CMK (cell line): ENCODE measurements at regions not wholly inside any gene's neighbourhood (a gene's known extent, or its start where the extent isn't known, plus 50 kb on each side); places are given as distances from the start of the nearest gene placed in this dataset.

ENCODE experiments used
- DNase-seq: peaks from one replicate; pipeline ENCODE4 v3.0.0-alpha.2; 2010; ENCODE audit warnings: low read depth

DNA sequence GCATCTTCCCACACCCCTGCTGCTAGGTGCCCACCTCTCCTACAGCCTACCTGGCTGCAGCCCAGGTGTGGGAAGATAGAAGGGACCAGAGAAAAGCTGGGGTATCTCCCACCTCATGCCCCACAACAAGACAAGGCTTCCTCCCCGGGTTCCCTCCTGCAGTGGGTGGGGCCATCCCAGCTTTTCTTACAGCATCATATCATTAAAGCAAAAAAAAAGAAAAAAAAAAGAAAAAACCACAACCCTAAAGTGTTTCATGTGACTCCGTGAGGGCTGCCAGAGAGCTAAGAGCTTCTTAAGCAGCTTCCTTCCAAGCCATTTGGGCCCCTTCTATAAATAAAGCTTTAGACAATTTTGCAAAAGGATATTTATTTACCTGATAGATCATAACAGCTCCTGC lies 455.4 kb upstream of the TSHZ3 start:
- DNase-seq, result no peak

DNA sequence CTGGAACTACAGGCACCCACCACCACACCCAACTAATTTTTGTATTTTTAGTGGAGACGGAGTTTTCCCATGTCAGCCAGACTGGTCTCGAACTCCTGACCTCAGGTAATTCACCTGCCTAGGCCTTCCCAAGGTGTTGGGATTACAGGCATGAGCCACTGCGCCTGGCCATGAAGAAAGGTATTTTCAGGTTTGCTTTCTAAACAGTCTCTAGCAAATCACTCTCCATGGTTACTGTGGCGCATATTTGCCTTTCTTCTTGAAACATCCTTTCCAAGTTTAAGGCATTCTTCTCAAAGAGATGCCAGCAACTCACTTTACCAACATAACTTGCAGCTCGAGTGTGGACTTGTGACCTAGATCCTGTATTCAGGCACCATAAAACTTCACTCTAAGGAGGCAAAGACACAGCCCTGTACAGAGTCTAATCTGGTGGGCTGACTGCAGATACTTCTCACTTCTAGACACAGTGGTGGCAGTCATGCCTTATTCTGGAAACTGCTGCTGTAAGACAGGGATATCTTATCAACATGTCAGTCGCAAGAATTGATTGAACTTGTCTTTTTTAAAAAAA lies 461.4 kb upstream of the TSHZ3 start:
- DNase-seq, result no peak

DNA sequence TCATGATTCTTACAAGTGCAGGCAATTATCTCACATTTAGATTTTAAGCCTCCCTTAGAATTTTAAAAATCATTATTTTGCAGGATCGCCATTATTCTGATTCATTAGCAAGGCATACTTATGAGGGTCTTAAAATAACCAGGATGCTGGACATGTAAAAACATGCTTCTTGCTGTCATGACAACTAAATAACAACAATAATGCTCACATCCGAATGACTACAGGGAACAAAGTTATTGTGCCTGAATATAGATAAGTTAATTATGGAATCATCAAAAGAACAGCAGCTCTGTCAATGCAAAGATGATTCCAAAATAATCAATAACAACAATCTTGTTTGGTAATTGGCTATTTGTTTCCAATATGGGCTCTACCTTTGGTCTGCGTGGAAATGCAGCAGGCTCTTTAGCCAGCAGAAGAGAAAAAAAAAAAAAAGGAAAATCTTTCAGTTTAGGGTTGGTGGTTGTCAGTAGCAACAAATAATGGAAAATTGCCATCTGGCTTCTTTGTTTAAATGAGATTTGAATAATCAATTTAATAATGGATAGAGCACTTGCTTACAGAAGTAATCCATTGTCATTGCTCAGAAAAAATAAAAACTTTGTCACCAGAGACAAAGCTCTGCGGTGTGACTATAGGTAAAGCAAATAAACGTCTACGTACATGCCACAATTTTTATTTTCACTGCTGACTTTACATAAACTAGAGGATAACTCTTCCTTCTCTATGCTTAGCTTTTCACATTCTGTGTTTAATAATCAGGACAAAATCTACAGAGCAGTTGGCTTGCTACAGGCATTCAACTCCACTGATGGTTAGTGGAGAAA lies 468.9 kb upstream of the TSHZ3 start:
- DNase-seq, result no peak

DNA sequence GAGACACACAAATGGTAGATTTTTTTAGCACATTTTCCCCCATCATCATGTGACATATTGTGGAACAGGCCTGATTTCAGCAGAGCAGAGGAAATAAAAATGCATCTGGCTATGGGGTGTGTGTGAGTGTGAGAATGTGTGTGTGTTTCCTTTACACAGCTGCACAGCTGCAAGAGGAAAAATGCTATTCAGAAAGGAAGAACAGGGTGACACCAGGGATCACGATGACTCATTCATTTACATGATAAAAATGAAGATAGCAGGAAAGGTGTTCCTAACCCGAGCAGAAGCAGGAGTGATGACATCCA lies 469.5 kb upstream of the TSHZ3 start:
- DNase-seq, result no peak

DNA sequence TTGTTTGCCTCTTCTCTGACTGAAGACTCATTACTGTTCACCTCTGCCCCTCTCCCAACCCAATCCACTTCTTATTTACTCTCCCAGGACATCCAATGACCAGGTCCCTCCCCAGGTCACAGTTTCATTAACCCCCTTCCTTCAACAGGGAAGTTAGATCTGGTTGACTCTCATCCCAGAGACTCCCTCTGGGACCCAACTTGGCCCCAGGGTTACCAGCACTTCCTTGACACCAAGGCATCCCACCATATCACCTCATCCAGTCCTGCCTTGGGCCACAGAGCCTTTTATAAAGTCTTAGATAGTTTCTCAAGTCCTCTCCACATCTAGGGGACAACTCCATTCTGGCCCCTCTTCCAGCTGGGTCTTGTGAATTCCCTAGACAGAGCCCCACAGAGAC lies 470.6 kb upstream of the TSHZ3 start:
- DNase-seq, result no peak

DNA sequence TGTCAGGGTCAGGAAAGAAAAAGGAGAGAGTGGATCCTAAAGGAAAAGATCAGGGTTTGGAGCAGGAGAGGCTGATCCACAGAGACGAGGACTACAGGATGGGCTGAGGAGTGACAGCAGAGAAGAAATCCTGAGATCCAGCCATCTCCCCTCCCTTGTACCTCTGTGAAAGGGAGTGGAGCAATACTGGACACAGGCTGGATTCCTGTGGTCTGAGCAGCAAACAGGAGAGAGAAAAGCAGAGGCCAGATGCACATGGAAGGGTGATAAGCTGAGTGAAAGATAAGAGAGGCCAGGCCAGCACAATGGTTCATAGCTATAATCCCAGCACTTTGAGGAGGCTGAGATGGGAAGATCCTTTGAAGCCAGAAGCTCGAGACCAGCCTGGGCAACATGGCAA lies 472.1 kb upstream of the TSHZ3 start:
- no peak for DNase-seq

DNA sequence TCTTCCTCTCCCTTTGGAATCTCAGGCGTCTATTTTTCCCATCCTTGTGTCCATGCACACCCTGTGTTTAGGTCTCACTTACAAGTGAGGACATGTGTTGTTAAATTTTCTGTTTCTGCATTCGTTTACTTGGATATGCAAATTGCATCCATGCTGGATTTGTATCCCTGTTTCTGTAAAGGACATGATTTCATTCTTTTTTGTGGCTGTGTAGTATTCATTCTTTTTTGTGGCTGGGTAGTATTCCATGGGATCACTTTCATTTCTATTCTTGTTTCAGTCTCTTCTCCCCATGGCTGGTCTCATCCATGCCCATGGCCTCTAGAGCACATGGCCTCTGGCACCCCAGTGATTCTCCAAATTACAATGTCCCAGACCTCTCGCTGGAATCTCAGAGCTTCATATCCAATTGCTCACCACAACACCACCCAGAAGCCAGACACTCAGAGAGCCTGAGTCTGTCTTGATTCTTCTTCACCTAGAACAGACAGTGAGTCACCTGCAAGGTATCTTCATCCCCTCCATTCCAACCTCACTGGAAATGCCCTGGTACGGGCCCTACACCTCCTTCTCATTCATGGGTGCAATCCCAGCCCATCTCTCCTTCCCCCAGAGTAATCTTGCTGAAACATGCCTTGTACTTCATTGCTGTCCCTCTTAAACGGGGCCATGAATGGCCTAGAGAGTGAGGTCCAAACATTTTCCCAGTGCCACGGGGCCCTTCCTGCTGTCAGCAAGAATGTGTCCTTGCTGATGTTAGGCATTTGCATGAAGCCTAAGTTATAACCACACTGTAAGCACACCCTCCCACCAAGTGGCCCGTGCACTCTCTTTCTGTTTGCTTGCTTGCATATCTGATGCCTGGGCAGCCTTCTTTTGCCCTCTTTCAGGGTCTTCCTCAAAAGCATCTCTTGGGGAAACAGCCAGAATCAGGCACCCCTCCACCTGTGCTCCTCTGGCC lies 476.2 kb upstream of the TSHZ3 start:
- DNase-seq, result no peak

DNA sequence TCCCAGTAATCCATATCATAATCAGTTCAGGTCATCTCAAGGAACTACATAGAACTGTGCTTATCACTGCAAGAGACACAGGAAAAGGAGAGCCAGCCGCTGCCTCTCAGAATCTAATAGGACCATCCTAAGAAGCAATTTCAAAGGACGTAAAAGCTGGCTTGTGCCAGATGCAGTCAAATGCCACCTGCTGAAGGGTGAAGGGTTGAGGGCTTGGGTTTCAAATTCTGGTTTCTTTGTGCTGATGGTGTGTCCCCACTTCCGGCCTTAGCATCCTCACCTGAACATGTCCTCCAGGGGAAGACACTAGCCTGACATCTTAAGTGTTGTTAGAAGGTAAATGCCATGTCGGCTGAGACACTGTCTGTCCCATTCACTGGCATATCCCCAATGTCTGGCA lies 477.1 kb upstream of the TSHZ3 start:
- no peak for DNase-seq

DNA sequence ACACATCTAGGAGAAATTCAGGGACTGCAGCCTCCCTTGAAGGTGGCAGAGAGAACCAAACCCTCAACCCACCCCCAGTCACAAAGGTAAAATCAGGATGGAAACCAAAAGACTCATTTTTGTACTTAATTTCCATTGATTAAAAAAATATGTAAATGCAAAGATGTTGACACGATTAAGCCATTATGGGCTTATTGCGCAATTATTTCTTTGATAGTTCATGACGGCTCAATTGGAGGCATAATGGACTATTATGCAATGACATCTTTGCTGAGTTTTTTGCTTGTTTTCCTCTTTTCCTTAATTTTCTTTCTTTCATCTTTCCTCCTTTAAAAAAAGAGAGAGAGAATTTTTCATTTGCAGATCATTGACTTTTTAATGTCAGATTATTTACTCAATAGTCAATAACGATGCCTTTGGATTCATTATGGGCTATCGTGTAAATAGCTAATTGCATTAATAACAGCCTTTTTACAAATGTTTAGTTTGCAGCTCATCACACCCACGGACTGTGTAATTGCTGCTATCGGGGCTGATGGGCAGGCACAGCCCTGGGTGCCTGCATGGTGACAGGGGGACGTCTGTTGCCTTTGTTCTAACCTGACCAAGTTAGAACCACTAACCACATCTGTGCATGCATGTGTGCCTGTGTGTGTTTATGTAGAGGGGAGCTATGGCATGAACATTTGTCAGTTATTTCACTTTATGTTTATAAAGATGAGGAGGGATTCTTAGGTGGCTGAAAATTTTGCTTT lies 482.4 kb upstream of the TSHZ3 start:
- no peak for DNase-seq

DNA sequence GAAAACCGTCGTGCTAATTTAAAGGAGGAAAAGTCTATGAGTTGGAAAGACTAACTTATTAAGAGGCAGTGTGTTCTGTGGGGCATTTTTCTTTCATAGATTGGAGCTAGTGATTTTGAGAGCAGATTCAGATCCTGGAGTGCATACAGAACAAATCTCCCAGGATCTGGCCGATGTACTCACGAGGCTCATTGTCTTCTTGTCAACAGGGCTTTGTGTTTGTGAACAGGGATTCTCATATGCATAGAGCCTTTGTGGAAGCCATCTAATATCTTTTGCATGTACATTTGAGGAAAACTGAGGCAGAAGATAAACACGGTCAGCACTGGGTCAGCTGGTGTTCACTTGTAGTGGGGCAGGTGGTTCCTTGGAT lies 482.9 kb upstream of the TSHZ3 start:
- no peak for DNase-seq

DNA sequence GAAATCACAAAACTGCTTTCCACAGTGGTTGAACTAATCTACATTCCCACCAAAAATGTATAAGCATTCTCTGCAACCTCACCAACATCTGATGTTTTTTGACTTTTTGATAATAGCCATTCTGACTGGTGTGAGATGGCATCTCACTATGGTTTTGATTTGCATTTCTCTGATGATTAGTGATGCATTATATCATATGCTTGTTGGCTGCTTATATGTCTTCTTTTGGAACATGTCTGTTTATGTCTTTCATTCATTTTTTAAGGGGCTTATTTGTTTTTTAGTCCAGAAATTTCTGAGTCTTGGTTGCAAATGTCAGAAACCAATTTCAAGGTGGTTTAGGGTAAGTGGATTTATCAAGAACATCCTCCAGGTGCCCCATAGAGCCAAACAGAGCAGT lies 484.8 kb upstream of the TSHZ3 start:
- DNase-seq, result no peak

DNA sequence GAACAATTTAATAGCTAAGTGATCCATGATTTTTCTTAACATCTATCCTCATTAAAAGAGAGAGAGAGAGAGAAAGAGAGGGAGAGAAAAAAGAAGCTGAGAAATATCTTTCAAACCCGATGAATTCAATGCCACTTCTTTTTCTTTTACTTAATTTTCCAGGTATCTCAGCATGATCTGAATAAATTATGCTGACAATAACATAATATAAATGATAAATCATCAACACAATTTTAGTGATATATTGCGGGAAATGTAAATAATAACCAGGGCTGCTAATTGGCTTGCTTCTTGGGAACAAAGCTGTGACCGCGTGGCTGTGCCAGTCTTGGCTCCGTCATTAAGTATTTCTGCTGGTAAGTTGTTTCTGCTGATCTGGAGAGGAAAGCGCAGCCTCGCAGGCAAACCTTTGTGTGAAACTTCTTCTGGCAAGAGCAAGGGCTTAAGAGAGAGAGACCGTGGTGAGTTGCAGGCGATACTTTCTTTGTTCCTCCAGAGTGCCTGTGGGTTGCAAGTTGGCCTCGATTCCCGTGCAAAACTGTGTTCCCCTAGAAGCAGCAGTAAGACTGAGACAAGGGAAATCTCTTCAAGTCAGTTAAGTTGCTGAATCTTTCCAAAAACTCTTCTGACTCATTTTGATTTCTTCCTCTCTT lies 489.1 kb upstream of the TSHZ3 start:
- no peak for DNase-seq

DNA sequence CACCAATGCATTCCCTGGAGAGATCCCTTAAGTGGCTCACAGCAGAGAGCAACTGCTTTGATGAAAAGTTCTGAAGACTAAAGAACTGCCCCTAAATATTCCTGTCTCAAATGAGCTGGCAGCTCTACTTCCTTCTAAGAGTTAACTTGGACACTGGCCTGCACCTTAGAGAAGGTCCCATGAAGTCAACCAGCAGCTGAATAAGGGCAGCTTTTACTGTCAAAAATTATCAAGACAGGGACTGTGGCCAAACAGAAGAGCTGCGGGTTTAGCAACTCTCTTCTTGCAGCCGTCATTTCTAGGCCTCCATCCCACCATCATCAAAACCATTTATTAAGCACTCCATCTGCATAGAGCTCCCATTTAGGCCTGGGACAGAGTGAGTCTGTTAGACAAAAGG lies 491.1 kb upstream of the TSHZ3 start:
- no peak for DNase-seq

DNA sequence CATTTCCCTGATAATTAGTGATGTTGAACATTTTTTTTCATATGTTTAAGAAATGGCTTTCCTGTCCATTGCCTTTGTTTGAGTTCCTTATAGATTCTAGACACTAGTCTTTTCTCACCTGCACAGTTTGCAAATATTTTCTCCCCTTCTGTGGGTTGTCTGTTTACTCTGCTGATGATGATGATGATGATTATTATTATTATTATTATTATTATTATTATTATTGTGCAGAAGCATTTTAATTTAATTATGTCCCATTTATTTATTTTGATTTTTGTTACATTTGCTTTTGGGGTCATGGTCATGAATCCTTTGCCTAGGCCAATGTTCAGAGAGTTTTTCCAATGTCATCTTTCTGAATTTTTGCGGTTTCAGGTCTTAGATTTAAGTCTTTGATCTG lies 492.5 kb upstream of the TSHZ3 start:
- DNase-seq, result no peak

DNA sequence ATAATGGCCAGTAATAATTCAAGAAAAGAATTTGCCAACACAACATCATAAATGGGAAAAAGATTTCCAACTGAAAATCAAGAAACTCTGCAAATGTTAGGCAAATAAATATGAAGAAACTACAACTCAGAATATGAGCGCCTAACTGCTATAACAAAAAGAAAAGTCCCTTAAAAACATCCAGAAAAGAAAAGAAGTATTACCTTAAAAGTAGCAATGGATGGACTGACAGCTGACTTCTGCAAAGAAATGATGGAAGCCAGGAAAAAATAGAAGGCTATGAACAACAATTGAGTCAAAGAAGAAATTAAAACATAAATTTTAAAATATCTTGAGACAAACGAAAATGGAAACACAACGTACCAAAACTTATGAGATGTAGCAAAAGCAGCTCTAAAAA lies 482.3 kb upstream of the ZNF507 start:
- DNase-seq, result no peak

DNA sequence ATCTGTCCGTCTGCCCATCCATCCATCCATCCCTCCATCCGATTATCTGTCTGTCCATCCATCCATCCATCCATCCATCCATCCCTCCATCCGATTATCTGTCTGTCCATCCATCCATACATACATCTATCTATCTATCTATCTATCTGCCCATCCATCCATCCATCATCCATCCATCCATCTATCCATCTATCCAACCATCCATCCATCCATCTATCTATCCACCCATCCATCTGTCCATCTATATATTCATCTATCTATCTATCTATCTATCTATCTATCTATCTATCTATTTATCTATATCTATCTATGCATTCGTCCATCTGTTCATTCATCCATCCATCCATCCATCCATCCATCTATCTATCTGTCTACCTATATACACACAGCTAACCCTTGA lies 471.1 kb upstream of the ZNF507 start:
- no peak for DNase-seq

DNA sequence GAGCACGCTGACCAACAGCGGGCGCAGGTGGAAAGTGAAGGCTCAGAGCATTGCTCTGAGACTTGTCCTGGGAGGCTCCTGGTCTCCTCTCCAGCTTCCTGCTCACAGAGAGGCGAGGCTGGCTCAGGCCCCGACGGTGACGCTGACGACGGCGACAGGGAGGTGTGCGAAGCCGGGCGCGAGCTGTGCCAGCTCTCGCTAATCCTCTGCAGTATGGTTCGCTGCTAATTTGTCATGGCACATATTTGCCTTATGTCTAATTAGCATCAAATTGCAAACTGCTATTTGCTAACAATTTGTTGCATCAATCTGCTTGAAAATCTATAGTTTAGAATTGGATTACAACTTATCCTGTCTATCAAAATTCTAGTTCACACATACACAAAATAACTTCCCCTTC lies 469.8 kb upstream of the ZNF507 start:
- DNase-seq, result no peak

DNA sequence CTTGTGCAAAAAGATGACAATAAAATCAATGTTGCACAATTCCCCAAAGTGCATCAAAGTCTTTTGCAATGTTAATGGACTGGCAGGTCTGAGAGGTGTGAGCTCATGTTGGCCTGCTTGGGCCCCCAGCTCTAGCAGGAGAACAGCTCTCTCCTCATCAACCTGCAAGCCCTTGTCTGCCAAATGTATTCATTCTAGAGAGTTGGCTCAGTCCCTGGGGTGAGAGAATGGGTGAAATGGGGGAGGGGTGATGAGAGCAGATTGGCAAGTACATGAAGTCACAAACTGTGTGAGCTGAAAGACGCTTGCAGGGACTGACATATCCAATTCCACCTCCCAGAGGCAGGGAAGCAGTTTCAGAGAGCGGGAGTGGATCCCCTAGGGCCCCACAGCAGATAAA lies 465.1 kb upstream of the ZNF507 start:
- no peak for DNase-seq

DNA sequence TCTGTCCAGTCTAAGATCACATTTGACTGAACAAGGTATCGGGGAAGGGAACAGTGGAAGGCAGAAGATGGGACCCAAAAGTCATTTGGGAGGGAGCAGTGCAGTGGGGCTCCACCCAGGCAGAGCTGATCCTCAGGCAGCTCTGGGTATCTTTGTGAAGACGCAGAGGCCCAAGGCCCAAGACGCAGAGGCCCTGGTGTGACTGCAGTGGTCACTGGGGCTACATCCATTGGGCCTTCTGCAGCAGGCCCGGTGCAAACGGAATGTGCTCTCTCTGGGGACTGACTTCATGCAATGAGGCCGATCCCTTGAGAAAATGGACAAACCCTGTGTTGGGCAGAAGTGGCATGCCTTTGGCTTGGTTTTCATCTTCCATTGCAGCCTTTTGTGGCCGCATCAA lies 463.4 kb upstream of the ZNF507 start:
- no peak for DNase-seq

DNA sequence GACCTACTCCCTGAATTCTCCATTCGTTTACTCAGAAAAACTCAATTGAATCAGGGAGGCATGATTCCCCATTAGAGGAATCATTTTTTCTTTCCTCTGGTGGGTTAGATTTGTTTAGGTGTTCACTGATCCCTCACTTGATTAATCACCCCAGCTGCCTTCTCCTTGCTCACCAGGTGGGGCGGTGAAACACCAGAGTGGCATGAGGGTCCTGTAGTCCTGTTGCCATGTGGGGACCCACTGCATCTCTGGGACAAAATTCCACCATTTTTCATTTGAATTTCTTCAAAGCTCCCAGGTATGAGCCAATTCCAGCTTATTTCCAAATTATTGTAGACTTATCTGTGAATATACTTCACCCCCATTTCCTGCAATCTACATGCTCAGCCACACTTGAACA lies 462.7 kb upstream of the ZNF507 start:
- no peak for DNase-seq

DNA sequence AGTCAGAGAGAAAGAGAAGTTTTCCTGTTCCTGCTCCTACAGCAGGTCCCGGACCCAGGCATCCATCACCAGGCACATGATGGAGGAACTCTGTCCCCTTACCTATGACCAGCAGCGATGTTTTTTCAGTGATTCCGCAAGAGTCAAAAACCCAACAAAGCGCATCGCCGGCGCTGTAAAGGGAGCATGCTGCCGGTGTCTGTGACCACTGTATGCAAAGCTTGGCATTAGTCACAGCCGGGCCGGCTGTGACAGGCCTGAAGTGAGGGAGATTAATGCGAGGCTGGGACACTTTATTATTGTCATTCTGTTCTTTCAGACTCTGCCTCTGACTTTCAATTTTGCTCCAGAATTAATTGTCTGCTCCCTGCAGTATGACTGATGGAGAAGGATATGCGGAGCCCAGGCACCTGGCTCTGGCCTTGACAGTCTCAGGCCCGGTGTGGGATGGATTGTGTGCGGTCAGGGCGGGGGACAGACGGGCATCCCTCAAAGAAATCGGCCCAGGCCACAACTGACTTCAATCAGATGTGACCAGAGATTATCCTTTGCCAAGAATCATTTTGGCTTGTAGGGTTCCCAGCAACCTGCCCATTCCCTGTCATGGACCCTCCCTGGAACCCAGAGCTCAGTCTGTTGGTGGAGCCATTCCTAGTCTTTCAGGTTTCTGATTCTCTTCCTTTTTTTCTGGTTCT lies 462.0 kb upstream of the ZNF507 start:
- no peak for DNase-seq
